Kidney (tissue), 13 donors: ENCODE measurements at regions not wholly inside any gene's neighbourhood (a gene's known extent, or its start where the extent isn't known, plus 50 kb on each side); places are given as distances from the start of the nearest gene placed in this dataset.
A peak's percentile ranks its signal among the peaks of the same experiment; 100 is the strongest.

Source experiments
- DNase-seq, 5 donors: peaks; one replicate each; pipeline ENCODE4 v3.0.0-alpha.2; 2013 to 2020
- FAIRE-seq: peaks from 2 replicates; lab custom pipeline; 2012; peaks lifted over from hg19 to GRCh38; lab: Jason Lieb, UNC
- H3K27ac ChIP-seq, 2 donors: one replicate each; pipeline ENCODE4 v1.7.0; 2013; ENCODE audit warnings: low read depth in 2 of 2, low read length in 2 of 2, inconsistent platforms in 1 of 2
- H3K27me3 ChIP-seq: one replicate; pipeline ENCODE4 v1.7.1; 2013; ENCODE audit warnings: low read length, inconsistent platforms; ENCODE audit not compliant: control insufficient read depth, insufficient read depth
- H3K36me3 ChIP-seq, 3 donors: one replicate each; pipeline versions ENCODE4 v1.7.0 to v1.7.1; 2013; ENCODE audit warnings: low read length in 3 of 3, control low read depth in 1 of 3, inconsistent platforms in 1 of 3; ENCODE audit not compliant: insufficient read depth in 3 of 3, control insufficient read depth in 2 of 3
- H3K4me1 ChIP-seq, 3 donors: one replicate each; pipeline versions ENCODE4 v1.7.0 to v1.7.1; 2013; ENCODE audit warnings: low read length in 3 of 3, inconsistent platforms in 1 of 3, low read depth in 1 of 3; ENCODE audit not compliant: control insufficient read depth in 2 of 3, insufficient read depth in 2 of 3
- H3K4me3 ChIP-seq, 3 donors: one replicate each; pipeline versions ENCODE4 v1.7.0 to v1.8.1; 2013; ENCODE audit warnings: low read length in 3 of 3, control low read depth in 1 of 3, inconsistent platforms in 1 of 3
- H3K9ac ChIP-seq, 3 donors: one replicate each; pipeline versions ENCODE4 v1.7.0 to v1.7.1; 2013; ENCODE audit warnings: low read length in 3 of 3, control low read depth in 1 of 3, inconsistent platforms in 1 of 3
- H3K9me3 ChIP-seq, 3 donors: one replicate each; pipeline versions ENCODE4 v1.7.0 to v1.7.1; 2013; ENCODE audit warnings: low read length in 3 of 3, control low read depth in 1 of 3, inconsistent platforms in 1 of 3; ENCODE audit not compliant: control insufficient read depth in 2 of 3, insufficient read depth in 1 of 3
- CTCF ChIP-seq: IDR thresholded peaks from 3 replicates; pipeline ENCODE4 v1.5.1; 2012; ENCODE audit warnings: mild to moderate bottlenecking, moderate library complexity, borderline replicate concordance; ENCODE audit not compliant: insufficient read depth; ENCODE audit errors: extremely low read depth
- intact Hi-C: fragments of 100-400 bp; cut with DNase I; formaldehyde crosslinking; loops from one replicate; pipeline ENCODE4 v1.11.1; 2022
- donor health status: control.
- donor health status: control.
- donor health status: control.
- donor health status: control.
- donor health status: control.
- donor health status: DM: yes; HTN: yes; CAD: no.
- donor health status: Normal renal cell carcinoma (clear cell type).

GRCh38 chrX:43211570-43211969, 433.6 kb upstream of the PPP1R2C start:
- Histone ChIP-seq H3K36me3 (no peaks in the 10 kb centered on the region), H3K4me1 (no peaks in the 10 kb centered on the region), H3K9ac (no peak overlapping the region), H3K27me3 (no peaks in the 10 kb centered on the region), H3K27ac (no peak overlapping the region), H3K4me3 (no peak overlapping the region), H3K9me3 (no peaks in the 10 kb centered on the region)
- TF ChIP-seq CTCF, result no peak
- intact Hi-C loops, result no loop called here
- DNase-seq (no peak), FAIRE-seq (no peak)

- Histone ChIP-seq H3K4me3 (no peak overlapping the region), H3K9me3 (no peaks in the 10 kb centered on the region), H3K4me1 (no peaks in the 10 kb centered on the region), H3K27me3 (no peaks in the 10 kb centered on the region), H3K36me3 (no peaks in the 10 kb centered on the region), H3K9ac (no peak overlapping the region), H3K27ac (no peak overlapping the region)
- no peak for DNase-seq
- intact Hi-C loops, result no loop called here
- no peak for FAIRE-seq
- no peak for TF ChIP-seq CTCF
These were observed 437.9 kb upstream of the MAOA start for GRCh38 chrX:43218198-43218597.

- H3K4me3 ChIP-seq, result no peak overlapping the region
- intact Hi-C loops, result no loop called here
- no peak overlapping the region for H3K9ac ChIP-seq
- H3K27me3 ChIP-seq, result no peaks in the 10 kb centered on the region
- H3K4me1 ChIP-seq, result no peaks in the 10 kb centered on the region
- no peaks in the 10 kb centered on the region for H3K36me3 ChIP-seq
- H3K27ac ChIP-seq, result no peak overlapping the region
- DNase-seq (no peak), FAIRE-seq (no peak)
- TF ChIP-seq CTCF, result no peak
- no peaks in the 10 kb centered on the region for H3K9me3 ChIP-seq
These were observed 431.6 kb upstream of the MAOA start for GRCh38 chrX:43224496-43224895.

GRCh38 chrX:43225626-43226328, 430.3 kb upstream of the MAOA start:
- Histone ChIP-seq H3K4me3 (no peak overlapping the region), H3K36me3 (no peaks in the 10 kb centered on the region), H3K27ac (no peak overlapping the region), H3K27me3 (no peaks in the 10 kb centered on the region), H3K9ac (no peak overlapping the region), H3K9me3 (no peaks in the 10 kb centered on the region), H3K4me1 (no peaks in the 10 kb centered on the region)
- DNase-seq, result peak in 2 of 5 donors; percentile 14 to 20
- no peak for TF ChIP-seq CTCF
- intact Hi-C loops, result no loop called here
- FAIRE-seq, result peak; percentile 89
